Endometrium (tissue), 2 donors: ENCODE measurements at regions not wholly inside any gene's neighbourhood (a gene's known extent, or its start where the extent isn't known, plus 50 kb on each side); places are given as distances from the start of the nearest gene placed in this dataset.
"Not testable (repeated sequence)": the region's sequence is repeated elsewhere in the genome, so short reads cannot be mapped to it uniquely, and the experiment has no call there.

Source experiments
- FAIRE-seq: peaks from 2 replicates; lab custom pipeline; 2012; peaks lifted over from hg19 to GRCh38; lab: Jason Lieb, UNC
- donor health status: control.
- donor health status: control.

DNA sequence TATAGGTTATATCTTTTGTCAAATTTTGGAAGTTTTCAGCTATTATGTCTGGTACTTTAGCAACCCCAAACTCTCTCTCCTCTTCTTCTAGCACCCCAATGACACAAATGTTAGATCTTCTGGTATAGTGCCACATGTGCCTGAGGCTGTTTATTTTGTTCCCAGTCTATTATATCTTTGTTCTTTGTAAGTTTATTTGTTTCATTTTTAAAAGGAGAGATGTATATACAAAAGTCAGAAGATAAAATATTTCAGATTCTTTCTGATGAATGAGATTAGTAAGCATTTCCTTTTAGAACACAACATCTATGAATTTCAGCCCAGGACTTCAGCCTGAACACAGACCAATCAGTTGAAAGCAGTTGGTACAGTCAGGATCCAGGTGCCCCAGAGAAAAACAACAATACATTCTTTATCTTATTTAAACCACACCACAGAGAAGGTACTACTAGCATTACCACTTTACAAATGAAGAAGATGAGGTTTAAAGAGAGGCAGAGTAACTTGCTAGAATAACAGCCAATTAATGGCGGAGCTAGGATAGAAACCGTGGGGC lies 114.1 kb upstream of the BTG1 start:
- FAIRE-seq, result no peak

- FAIRE-seq, result no peak
These were observed 113.6 kb upstream of the BTG1 start for GRCh38 chr12:92259291-92259690.

GRCh38 chr12:92257261-92257660 lies 111.6 kb upstream of the BTG1 start:
- FAIRE-seq, result no peak

GRCh38 chr12:92255741-92256140 lies 110.1 kb upstream of the BTG1 start:
- no peak for FAIRE-seq

DNA sequence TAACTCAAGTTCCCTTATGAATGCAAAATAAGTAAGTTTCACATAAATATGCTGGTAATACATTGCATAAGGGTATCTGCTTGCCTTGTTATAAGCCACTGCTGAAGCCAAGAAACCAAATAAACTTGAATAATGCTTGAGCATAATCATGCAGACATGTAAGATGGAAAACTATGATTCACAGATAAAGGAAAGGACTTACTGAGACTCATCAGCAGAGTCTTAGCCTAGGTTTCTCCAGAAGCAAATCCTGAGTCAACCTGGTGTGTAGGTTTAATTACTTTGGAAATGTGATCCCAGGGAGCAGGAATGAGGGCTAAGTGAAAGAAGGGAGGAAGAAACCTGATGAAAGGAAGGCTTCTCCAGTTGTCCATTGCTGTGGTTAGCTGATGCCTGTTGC lies 107.7 kb upstream of the BTG1 start:
- FAIRE-seq, result no peak

GRCh38 chr12:92248977-92249376 lies 103.3 kb upstream of the BTG1 start:
- FAIRE-seq, result no peak

DNA sequence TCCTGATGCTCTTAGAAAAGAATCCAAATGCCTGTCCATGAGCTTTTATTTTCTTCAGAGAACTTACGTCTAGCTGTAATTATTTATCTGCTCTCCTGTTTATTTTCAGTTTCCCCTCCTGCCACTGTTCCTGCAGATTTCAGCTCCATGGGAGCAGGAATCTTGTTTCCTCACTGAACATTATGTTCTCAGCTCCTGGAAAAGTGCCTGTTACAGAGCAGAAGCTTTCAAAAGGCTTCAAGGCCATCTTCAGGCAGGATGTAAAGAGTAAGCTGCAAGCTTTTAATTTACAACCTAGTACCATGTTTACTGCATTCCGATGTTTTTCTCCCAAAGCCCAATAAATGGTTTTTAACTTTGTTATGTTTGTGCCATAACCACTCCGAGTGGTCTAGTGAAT lies 98.4 kb upstream of the BTG1 start:
- peak; percentile 41 for FAIRE-seq

DNA sequence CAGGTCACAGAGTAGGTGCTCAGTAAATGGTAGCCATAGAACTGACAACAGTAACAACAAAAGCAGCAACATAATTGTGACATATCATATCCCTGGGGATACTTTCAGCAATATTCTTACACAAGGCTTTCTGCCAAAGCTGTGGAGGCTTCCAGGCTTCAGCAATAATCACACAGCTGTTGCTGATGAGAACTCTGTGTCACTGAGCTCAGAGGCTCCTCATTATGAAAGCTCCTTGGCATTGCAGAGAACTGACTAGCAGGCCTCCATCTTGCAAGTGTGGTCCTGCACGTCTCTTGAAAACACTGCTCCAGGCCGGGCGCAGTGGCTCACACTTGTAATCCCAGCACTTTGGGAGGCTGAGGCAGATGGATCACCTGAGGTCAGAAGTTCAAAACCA lies 97.3 kb upstream of the BTG1 start:
- FAIRE-seq, result no peak

- no peak for FAIRE-seq
These were observed 92.3 kb upstream of the BTG1 start for GRCh38 chr12:92237762-92238523.

DNA sequence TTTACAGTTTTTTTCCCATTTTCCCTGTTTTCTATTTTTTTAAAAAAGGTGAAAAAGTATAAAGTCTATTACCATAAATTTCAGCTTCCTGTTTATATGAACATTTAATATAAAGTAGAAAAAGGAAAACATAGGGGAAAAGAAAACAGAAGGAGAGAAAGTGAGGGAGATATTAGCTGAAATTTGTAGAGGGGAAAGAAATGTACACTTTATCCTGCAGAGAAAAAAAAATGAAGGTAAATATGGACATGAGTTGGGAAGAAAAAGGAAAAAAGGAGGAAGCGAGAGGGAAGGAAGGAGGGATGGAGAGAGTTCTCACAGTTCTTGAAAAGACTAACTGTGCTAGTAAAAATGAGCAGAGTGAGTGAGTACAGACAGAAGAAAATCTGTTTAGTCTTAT lies 91.6 kb upstream of the BTG1 start:
- no peak for FAIRE-seq

- no peak for FAIRE-seq
These were observed 90.2 kb upstream of the BTG1 start for GRCh38 chr12:92235703-92236472.

DNA sequence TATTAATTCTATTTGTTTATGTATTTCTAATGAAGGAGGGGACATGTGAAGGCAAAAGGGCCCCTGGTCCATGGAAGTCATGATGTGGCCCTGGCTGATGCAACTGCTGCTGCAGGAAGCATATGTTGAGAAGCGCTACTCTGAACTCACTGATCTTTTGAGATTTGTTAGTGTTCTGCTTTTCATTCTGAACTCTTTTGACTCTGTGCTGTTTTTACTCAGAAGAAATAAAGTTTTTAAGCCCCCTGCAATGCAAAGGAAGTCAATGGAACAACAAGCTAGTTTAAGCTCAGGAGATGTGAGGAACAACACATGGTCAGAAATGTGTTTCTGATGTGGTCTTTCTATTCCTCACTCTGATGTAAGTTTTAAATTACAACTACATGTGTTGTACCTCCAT lies 88.9 kb upstream of the BTG1 start:
- FAIRE-seq, result no peak

DNA sequence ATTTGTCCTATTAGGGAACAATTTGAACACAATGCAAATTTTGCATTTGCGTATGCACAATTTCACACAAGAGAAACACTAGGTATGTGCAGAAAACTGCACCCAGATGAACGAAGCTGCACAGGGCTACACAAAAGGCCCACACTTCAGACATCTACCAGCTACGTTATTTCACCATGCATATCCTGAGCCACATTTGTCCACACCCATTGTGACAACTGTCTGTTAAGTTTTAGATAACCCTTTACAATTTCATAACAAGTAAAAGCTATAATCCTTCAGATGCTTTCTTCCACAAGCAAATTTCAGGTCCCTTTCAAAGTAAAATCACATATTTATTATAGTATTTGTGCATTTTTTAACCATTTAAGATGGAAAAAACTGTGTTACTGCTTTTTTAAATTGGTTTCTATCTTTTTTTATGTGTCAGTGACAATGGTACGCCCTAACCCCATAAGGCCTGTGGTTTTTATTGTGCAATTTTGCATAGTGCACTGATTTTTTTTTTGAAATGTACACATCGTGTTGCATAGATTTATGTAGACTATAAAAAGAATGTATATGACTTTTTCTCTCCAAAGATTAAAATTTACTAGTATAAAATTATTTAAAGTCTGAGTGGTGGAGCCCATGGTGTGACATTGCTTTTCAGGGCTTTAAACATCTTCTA lies 87.8 kb upstream of the BTG1 start:
- no peak for FAIRE-seq

DNA sequence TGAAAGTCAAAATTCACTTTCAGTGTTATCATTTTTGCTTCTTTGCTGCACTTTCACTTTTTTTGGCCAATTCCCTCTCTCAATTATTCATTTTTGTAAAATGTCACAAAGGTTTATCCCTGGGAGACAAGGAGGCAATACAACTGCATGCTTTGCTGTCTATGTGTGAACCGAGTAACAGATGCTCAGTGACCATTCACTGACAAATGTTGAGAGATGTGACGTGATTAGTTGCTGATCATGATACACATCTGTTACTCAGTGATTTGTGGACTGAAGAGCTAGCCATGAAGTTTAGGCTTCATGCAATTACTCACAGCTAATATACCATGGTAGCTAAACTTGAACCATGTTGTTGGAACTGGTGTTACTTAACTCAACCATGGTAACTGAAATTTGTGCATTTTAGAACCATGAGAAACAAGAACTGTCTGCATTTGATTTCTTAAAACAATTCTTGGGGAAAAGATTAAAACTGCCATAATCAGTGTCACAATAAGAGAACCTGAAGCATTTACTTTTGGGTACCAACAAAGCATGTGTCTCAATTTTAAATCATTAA lies 86.8 kb upstream of the BTG1 start:
- FAIRE-seq, result not testable (repeated sequence)

- FAIRE-seq, result not testable (repeated sequence)
These were observed 86.3 kb upstream of the BTG1 start for GRCh38 chr12:92231945-92232344.

- not testable (repeated sequence) for FAIRE-seq
These were observed 85.9 kb upstream of the BTG1 start for GRCh38 chr12:92231532-92231931.

DNA sequence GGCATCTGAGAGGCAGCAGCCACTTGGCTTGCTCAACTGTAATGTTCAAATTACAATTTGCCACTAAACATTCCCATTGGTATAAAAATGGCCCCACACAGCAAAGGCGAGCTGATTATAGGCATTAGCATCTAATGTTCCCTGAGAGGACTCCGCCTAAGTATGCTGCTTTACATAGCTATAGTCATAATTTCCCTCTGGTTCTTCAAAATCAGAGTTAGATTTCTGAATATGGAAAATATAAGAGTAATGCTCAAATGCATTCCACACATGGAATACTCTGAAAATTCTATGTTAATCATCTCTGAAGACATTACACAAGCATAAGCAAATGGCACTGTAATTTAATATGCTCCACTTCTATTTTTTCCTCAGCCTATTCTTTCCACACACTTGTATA lies 83.7 kb upstream of the BTG1 start:
- FAIRE-seq, result no peak

GRCh38 chr12:92226961-92227360 lies 81.3 kb upstream of the BTG1 start:
- FAIRE-seq, result no peak

GRCh38 chr12:92226071-92226661 lies 80.5 kb upstream of the BTG1 start:
- FAIRE-seq, result peak; percentile 87

DNA sequence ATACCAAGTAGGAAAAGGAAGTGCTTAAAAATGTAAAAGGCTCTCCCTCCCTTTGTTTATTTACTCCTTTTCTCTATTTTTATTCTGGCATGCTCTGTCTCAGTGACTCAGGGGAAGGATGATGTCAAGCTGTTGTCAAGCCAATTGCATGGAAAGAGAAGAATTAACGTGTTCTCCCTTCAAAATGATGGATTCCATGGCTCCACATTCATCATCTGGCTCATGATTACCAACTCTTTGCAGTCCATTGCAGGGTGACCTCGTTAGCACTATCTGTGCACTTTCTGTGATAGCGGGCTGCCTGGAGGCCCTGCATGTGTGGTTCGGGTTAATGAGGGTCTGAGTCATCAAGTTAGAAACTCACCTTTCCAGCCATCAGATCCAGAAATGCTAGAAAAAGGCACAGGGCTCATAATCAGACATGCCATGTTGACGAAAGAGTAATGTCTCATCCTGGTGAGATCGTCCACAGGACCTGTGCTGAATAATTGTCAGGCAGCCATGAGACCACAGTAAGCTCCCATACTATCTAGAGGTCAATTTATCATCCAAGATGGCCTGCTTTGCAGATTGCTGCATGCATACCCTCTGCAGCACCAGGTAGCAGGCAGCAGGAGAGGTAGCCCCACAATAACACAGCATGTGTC lies 79.2 kb upstream of the BTG1 start:
- FAIRE-seq, result no peak

DNA sequence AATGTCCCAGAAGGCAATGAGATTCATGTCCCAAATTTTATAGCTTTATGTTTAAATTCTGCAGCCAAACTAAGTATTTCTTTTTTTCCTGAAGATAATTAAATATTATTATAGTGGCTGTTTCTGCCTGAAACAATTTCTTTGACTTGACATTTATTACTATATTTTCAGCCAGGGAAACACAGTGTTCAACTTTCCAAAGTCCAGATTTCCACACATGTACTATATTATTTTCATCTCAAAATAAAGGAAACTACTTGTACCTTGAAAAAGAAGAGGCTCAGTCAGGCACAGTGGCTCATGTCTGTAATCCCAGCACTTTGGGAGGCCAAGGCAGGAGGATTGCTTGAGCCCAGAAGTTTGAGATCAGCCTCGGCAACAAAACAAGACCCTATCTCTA lies 77.8 kb upstream of the BTG1 start:
- no peak for FAIRE-seq
